ENCODE measurements at regions not wholly inside any gene's neighbourhood (a gene's known extent, or its start where the extent isn't known, plus 50 kb on each side); places are given as distances from the start of the nearest gene placed in this dataset.

DNA sequence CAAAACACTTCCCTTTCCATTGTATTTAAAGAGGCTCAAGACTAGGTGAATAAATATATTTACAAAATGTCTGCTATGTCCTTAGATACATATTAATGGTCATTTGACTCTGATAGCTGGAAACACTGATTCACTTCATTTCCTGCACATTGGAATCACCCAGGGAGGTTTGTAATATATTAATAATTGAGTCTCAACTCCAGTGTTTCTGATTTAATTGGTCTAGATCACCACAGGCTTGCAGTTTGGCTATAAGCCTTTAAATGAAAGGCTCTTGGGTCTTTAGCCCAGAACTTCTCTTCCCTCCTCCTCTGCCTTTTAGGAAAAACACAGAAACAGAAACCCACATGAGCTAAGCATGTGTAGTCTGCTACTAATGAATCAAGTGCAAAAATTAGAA, 378.0 kb downstream of the TBC1D4 start:
- TF ChIP-seq, protein P1, sequence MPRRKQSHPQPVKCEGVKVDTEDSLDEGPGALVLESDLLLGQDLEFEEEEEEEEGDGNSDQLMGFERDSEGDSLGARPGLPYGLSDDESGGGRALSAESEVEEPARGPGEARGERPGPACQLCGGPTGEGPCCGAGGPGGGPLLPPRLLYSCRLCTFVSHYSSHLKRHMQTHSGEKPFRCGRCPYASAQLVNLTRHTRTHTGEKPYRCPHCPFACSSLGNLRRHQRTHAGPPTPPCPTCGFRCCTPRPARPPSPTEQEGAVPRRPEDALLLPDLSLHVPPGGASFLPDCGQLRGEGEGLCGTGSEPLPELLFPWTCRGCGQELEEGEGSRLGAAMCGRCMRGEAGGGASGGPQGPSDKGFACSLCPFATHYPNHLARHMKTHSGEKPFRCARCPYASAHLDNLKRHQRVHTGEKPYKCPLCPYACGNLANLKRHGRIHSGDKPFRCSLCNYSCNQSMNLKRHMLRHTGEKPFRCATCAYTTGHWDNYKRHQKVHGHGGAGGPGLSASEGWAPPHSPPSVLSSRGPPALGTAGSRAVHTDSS (CRISPR knock-in tag; conservative IDR thresholded peaks at IDR 0.05), result no peak
- TF ChIP-seq, protein P2, sequence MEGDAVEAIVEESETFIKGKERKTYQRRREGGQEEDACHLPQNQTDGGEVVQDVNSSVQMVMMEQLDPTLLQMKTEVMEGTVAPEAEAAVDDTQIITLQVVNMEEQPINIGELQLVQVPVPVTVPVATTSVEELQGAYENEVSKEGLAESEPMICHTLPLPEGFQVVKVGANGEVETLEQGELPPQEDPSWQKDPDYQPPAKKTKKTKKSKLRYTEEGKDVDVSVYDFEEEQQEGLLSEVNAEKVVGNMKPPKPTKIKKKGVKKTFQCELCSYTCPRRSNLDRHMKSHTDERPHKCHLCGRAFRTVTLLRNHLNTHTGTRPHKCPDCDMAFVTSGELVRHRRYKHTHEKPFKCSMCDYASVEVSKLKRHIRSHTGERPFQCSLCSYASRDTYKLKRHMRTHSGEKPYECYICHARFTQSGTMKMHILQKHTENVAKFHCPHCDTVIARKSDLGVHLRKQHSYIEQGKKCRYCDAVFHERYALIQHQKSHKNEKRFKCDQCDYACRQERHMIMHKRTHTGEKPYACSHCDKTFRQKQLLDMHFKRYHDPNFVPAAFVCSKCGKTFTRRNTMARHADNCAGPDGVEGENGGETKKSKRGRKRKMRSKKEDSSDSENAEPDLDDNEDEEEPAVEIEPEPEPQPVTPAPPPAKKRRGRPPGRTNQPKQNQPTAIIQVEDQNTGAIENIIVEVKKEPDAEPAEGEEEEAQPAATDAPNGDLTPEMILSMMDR (CRISPR knock-in tag; IDR thresholded peaks at IDR 0.05), result no peak
- no peak for TF ChIP-seq ZBTB1 (CRISPR knock-in tag; IDR thresholded peaks at IDR 0.05; ENCODE audit: borderline replicate concordance)
- TF ChIP-seq ZFYVE20 (CRISPR knock-in tag; IDR thresholded peaks at IDR 0.05; ENCODE audit: borderline replicate concordance, low read depth), result no peak
- no peak for TF ChIP-seq CREB1 (IDR thresholded peaks at IDR 0.05)
- no peak for TF ChIP-seq CREB1 (CRISPR knock-in tag; IDR thresholded peaks at IDR 0.05)
- TF ChIP-seq ZNF124 (CRISPR knock-in tag; IDR thresholded peaks at IDR 0.05), result no peak
- TF ChIP-seq SMAD3 (CRISPR knock-in tag; IDR thresholded peaks at IDR 0.05), result no peak
- no peak for TF ChIP-seq ZNF24 (IDR thresholded peaks at IDR 0.05)
- TF ChIP-seq SETDB1 (CRISPR knock-in tag; IDR thresholded peaks at IDR 0.05; ENCODE audit: borderline replicate concordance), result no peak
- TF ChIP-seq LCORL (IDR thresholded peaks at IDR 0.05), result no peak
- no peak for TF ChIP-seq LCORL (CRISPR knock-in tag; IDR thresholded peaks at IDR 0.05)
- TF ChIP-seq CC2D1A (CRISPR knock-in tag; IDR thresholded peaks at IDR 0.05), result no peak
- TF ChIP-seq, protein P3, sequence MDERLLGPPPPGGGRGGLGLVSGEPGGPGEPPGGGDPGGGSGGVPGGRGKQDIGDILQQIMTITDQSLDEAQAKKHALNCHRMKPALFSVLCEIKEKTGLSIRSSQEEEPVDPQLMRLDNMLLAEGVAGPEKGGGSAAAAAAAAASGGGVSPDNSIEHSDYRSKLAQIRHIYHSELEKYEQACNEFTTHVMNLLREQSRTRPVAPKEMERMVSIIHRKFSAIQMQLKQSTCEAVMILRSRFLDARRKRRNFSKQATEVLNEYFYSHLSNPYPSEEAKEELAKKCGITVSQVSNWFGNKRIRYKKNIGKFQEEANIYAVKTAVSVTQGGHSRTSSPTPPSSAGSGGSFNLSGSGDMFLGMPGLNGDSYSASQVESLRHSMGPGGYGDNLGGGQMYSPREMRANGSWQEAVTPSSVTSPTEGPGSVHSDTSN (CRISPR knock-in tag; IDR thresholded peaks at IDR 0.05), result no peak
- TF ChIP-seq ZNF792 (CRISPR knock-in tag; IDR thresholded peaks at IDR 0.05), result no peak
- TF ChIP-seq, protein P4, sequence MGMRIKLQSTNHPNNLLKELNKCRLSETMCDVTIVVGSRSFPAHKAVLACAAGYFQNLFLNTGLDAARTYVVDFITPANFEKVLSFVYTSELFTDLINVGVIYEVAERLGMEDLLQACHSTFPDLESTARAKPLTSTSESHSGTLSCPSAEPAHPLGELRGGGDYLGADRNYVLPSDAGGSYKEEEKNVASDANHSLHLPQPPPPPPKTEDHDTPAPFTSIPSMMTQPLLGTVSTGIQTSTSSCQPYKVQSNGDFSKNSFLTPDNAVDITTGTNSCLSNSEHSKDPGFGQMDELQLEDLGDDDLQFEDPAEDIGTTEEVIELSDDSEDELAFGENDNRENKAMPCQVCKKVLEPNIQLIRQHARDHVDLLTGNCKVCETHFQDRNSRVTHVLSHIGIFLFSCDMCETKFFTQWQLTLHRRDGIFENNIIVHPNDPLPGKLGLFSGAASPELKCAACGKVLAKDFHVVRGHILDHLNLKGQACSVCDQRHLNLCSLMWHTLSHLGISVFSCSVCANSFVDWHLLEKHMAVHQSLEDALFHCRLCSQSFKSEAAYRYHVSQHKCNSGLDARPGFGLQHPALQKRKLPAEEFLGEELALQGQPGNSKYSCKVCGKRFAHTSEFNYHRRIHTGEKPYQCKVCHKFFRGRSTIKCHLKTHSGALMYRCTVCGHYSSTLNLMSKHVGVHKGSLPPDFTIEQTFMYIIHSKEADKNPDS (CRISPR knock-in tag; IDR thresholded peaks at IDR 0.05), result no peak
